ENCODE measurements at regions not wholly inside any gene's neighbourhood (a gene's known extent, or its start where the extent isn't known, plus 50 kb on each side); places are given as distances from the start of the nearest gene placed in this dataset.

GRCh38 chr9:7289773-7290172 is 509.8 kb downstream of the DMAC1 start:
- Histone ChIP-seq H3K9me2 (ENCODE audit: insufficient read depth) (no peaks in the 10 kb centered on the region), H3K27me3 (ENCODE audit: insufficient read depth, low read depth) (peaks cover 26% of the 10 kb centered on the region; the same call in 1 of the 2 replicates), H3K27ac (no peak overlapping the region), H3K4me2 (no peak overlapping the region), H4K20me1 (ENCODE audit: insufficient read depth) (no peaks in the 10 kb centered on the region), H3K36me3 (ENCODE audit: low read depth) (no peaks in the 10 kb centered on the region), H3K4me1 (replicated peaks; ENCODE audit: insufficient read depth) (no peaks in the 10 kb centered on the region), H3K4me3 (no peak overlapping the region), H3K79me2 (ENCODE audit: low read depth) (no peaks in the 10 kb centered on the region), H3F3A (ENCODE audit: insufficient read depth, low read depth) (no peaks in the 10 kb centered on the region), H3K9me3 (ENCODE audit: insufficient read depth, low read depth) (no peaks in the 10 kb centered on the region), H2AFZ (no peak overlapping the region)
- ChIA-PET CTCF (no interaction called here), POLR2A (ENCODE audit: unreplicated experiment) (no interaction called here)
- no peak for DNase-seq
- no TSS peak for BruUV-seq (replicated peaks)
- TF ChIP-seq, protein P1, sequence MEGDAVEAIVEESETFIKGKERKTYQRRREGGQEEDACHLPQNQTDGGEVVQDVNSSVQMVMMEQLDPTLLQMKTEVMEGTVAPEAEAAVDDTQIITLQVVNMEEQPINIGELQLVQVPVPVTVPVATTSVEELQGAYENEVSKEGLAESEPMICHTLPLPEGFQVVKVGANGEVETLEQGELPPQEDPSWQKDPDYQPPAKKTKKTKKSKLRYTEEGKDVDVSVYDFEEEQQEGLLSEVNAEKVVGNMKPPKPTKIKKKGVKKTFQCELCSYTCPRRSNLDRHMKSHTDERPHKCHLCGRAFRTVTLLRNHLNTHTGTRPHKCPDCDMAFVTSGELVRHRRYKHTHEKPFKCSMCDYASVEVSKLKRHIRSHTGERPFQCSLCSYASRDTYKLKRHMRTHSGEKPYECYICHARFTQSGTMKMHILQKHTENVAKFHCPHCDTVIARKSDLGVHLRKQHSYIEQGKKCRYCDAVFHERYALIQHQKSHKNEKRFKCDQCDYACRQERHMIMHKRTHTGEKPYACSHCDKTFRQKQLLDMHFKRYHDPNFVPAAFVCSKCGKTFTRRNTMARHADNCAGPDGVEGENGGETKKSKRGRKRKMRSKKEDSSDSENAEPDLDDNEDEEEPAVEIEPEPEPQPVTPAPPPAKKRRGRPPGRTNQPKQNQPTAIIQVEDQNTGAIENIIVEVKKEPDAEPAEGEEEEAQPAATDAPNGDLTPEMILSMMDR (conservative IDR thresholded peaks at IDR 0.05): no peak
- no peak for TF ChIP-seq EZH2 (IDR thresholded peaks at IDR 0.05; ENCODE audit: low read depth)
- intact Hi-C loops (cut with micrococcal nuclease; ENCODE audit: unreplicated experiment): no loop called here

- DNase-seq: no peak
- Histone ChIP-seq H2AFZ (no peak overlapping the region), H3K27ac (no peak overlapping the region), H3K9me3 (ENCODE audit: insufficient read depth, low read depth) (no peaks in the 10 kb centered on the region), H3K9me2 (ENCODE audit: insufficient read depth) (no peaks in the 10 kb centered on the region), H3K4me3 (no peak overlapping the region), H3F3A (ENCODE audit: insufficient read depth, low read depth) (no peaks in the 10 kb centered on the region), H3K79me2 (ENCODE audit: low read depth) (no peaks in the 10 kb centered on the region), H4K20me1 (ENCODE audit: insufficient read depth) (no peaks in the 10 kb centered on the region), H3K27me3 (ENCODE audit: insufficient read depth, low read depth) (peaks cover 26% of the 10 kb centered on the region; the same call in 1 of the 2 replicates), H3K4me2 (no peak overlapping the region), H3K36me3 (ENCODE audit: low read depth) (no peaks in the 10 kb centered on the region), H3K4me1 (replicated peaks; ENCODE audit: insufficient read depth) (no peaks in the 10 kb centered on the region)
- no peak for TF ChIP-seq EZH2 (IDR thresholded peaks at IDR 0.05; ENCODE audit: low read depth)
- TF ChIP-seq, protein P1 (conservative IDR thresholded peaks at IDR 0.05): no peak
- no TSS peak for BruUV-seq (replicated peaks)
- POLR2A ChIA-PET (ENCODE audit: unreplicated experiment): no interaction called here
- CTCF ChIA-PET: no interaction called here
- intact Hi-C loops (cut with micrococcal nuclease; ENCODE audit: unreplicated experiment): no loop called here
These were observed 511.6 kb downstream of the DMAC1 start for GRCh38 chr9:7287986-7288385.

- Histone ChIP-seq H2AFZ (no peak overlapping the region), H3K4me1 (replicated peaks; ENCODE audit: insufficient read depth) (no peaks in the 10 kb centered on the region), H3F3A (ENCODE audit: insufficient read depth, low read depth) (no peaks in the 10 kb centered on the region), H3K27me3 (ENCODE audit: insufficient read depth, low read depth) (peaks cover 29% of the 10 kb centered on the region; the same call in 1 of the 2 replicates), H3K4me3 (no peak overlapping the region), H4K20me1 (ENCODE audit: insufficient read depth) (no peaks in the 10 kb centered on the region), H3K4me2 (no peak overlapping the region), H3K79me2 (ENCODE audit: low read depth) (no peaks in the 10 kb centered on the region), H3K9me2 (ENCODE audit: insufficient read depth) (no peaks in the 10 kb centered on the region), H3K9me3 (ENCODE audit: insufficient read depth, low read depth) (no peaks in the 10 kb centered on the region), H3K27ac (no peak overlapping the region), H3K36me3 (ENCODE audit: low read depth) (no peaks in the 10 kb centered on the region)
- no peak for DNase-seq
- ChIA-PET POLR2A (ENCODE audit: unreplicated experiment) (no interaction called here), CTCF (no interaction called here)
- intact Hi-C loops (cut with micrococcal nuclease; ENCODE audit: unreplicated experiment): no loop called here
- TF ChIP-seq, protein P1 (conservative IDR thresholded peaks at IDR 0.05): no peak
- TF ChIP-seq EZH2 (IDR thresholded peaks at IDR 0.05; ENCODE audit: low read depth): no peak
- no TSS peak for BruUV-seq (replicated peaks)
These were observed 512.5 kb downstream of the DMAC1 start for GRCh38 chr9:7287065-7287464.
